ENCODE measurements at regions not wholly inside any gene's neighbourhood (a gene's known extent, or its start where the extent isn't known, plus 50 kb on each side); places are given as distances from the start of the nearest gene placed in this dataset.

DNA sequence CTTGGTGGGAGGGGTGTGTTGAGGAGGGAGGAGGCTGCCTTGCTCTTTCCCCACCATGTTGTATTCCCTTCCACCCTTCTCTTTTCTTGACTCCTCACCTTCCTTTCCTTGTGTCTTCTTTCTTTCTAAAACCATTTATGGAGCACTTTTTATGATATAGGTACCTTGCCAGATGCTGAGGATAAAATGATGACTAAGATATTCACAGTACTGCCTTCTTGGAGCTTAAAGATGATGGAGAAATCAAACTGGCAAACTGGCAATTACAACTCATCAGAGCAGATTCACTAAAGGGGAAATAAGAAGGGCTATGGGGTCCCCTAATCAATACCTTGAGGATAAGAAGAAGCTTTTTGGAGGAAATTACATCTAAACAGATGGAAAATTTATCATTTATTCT lies 273.2 kb upstream of the MEF2C start:
- no peak for DNase-seq (ENCODE audit: low read depth in 2 of 2)

DNA sequence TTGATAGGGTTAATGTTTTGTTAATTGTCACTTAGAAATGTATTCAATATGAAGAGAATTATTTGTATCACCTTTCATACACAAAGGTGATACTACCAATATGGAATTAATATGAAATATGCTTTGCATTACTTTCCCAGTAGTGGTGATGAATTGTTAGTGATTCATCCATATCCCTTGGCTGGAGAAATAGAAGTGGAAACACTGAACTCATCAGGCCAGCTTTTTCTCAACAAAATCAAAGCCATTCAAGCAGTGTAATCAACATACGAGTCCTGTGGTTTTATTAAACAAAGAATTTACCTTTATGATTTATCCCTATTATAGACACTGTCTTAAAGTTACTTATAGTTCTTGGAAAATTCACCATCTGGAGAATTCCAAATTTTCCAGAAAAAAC lies 264.0 kb upstream of the MEF2C start:
- no peak for DNase-seq (ENCODE audit: low read depth in 2 of 2)

DNA sequence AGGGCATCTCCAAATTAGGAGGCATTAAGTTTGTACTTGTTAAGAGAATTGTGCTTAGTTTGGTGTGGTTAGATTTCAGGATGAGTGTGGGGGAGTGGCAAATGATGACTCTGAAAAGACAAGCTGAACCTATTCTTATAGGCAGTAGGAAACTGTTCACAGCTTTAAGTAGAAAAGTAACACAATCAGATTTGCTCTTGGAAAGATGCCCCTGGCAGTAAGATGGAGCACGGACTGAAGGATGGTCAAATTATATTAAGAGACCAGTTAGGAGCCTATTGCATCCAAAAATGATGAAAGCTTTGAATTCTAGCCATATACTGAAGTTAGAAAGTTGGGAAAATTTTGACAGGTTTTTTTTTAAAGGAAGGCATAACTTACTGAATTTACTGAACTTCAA lies 254.2 kb upstream of the MEF2C start:
- DNase-seq (ENCODE audit: low read depth in 2 of 2) = no peak

DNA sequence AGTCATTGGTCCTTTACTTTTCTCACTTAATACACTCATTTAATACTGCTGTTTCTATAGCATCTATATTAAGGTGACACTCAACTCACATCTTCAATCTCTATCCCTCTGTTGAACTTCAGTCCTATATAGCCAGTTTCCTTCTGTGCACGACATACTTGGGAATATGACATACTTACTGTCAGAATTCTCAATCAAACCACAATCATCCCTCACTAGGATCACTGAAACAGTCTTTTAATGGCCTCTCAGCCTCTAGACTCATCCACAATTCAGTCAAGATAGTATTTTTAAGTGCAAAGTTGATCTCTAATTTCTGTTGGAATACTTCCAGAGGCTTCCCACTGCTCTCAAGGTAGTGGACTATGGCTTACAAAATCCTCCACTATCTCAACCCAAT lies 251.0 kb upstream of the MEF2C start:
- DNase-seq (ENCODE audit: low read depth in 2 of 2) = no peak

DNA sequence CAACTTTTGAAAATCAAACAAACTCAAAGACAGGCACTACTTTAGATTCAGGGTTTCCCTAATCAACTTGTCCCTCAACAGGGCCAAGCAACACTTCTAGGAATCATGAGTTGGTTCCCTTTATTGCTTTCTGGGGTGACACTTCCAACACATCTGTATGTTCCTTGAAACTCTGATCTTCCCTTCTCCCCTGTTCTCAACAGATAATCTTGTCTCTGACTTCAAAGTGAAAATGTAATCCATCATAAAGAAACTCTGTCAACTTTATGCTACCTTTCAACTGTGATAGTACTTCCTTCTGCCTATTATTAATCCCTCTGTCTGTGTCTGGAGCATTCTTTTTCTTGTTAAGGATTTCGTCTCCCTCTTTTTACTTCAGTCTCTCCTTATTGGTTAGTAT lies 250.1 kb upstream of the MEF2C start:
- DNase-seq (ENCODE audit: low read depth in 2 of 2) = no peak

DNA sequence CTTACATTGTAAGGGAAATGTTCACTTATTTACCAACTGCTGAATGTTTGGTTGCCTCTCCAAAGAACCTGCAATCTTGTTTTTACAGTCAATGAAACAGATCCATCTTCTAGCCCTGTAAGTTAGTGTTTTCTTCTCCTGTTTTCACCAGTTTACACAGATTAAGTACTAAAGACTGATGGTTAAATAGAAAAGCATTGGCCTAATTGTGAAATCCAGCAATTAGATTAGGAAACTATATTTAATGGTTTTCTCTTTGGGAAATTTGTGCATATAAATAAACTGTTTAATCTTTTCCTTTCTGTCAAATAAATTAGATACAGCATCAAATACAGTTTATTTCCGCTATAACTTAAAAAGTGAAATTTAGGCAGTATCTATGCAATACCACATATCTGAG lies 247.9 kb upstream of the MEF2C start:
- no peak for DNase-seq (ENCODE audit: low read depth in 2 of 2)

DNA sequence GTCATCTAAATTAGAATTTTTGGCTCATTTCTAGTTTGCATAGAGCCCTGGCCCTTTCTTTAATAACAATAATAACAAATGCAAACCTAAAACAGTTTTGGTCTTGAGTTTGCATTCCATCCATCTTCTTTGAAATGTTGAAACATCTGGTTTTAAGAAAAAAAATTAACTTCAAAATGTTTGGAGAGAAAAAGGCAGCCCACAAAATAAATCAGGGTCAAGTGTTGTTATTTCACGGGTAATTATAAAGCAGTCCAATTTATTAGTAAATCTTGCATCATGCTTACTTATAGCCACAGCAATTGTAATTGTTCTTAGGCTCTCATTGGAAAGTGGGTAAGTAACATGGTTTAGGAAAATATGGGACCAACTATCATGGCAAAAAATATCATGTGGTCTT lies 247.0 kb upstream of the MEF2C start:
- DNase-seq (ENCODE audit: low read depth in 2 of 2) = no peak

DNA sequence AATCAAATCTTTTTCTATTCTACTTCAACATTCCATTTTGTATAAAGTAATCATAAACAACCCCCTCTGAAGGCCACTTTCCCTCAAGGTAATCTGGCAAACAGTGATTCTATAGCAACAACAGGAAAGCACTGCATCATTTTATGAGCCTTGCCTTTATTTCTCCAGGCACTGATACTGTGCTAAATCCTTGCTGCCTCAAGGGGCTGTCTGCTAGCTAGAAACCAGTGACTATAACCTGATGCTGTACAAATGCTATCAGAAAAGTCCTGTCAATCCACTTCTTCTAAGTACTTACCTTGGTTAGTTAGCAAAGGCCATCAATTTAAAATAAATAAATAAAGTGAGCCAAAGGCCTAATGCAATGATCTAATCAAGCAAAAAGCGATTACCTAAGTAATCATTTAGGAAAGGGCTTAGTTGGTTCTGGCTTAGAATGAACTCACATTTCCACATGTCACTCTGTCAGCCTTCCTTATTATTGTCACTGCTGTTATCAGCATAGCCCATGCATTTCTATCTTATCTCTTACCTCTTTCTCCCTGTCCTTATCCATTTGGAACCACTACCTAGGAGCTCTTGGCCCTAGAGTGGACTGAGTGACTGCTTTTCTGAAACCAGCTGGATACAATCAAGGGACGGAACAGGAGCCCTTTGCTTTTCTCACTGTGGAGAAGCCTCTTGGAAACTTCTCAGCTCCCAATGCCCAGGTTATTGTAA lies 246.1 kb upstream of the MEF2C start:
- DNase-seq (ENCODE audit: low read depth in 2 of 2) = no peak

DNA sequence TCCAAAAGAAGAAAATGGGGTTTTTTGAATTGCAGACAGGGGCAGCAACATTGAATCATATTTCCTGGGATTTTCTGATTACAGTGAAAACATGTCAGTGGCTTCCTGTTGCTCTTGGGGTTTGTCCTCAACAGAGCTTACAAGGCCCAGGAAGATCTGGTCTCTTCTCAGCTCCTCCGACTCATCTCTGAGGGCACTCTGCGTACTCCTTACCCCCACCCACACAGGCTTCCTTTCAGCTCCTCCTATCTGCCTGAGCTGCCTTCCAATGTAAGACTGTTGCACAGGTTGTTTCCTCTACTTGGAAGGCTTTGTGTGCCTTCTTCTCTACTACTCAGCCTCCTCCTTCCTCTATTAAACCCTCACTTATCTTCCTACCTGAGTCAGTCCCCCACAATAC lies 245.1 kb upstream of the MEF2C start:
- peak in 1 of 2 donors; percentile 4 for DNase-seq (ENCODE audit: low read depth in 2 of 2)

DNA sequence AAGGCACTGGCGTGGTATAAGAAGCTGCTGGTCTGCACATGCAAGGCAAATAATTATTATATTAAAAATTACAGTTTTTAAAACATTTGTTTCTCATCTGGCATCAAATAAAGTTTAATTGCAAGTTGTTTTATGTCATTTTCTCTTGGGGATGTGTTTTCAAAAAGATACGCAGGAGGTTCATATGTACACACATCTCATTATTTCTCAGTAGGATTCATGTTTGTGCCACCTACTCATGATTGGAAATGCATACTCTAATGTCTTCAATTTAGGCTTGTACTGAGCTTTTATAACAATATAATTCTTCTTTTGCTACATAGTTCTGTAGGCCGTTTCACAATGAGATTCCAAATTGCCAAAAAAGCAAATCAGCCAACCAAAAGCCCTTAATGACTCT lies 244.2 kb upstream of the MEF2C start:
- DNase-seq (ENCODE audit: low read depth in 2 of 2) = no peak

DNA sequence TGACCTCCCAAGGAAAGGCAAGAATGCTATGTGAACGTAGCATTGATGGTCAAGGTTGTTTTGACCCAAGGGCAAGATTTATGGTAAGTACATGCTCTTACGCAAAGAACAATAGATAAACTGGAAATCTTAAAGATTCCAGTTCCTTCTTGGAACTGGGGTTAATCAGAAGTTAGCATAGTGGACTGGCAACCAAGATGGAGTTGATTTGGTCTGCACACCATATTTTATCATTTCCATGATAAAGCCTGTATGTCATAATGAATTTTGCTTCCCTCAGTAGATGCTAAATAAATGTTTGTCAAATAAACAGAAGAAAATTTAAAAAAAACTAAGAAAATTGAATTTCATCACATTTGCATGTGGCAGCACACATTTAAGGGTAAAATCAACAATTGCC lies 242.4 kb upstream of the MEF2C start:
- no peak for DNase-seq (ENCODE audit: low read depth in 2 of 2)

DNA sequence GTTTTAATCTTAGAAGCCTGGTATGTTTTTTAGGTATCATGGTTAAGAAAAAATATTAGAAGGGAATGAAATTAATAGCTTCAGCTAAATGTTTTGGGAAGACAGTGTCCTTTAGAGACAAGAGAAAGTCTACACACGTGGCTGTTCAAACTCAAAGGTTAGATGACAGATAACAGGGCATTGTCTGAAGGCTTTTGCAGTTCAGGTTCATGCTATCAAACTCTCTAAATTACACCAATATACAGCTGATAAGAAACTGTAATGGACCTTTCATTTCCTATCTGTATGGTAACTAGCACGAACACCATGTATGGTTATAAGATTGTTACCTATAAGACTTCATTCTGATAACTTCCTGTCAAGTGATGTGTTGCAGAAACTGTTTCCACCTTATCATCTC lies 240.6 kb upstream of the MEF2C start:
- DNase-seq (ENCODE audit: low read depth in 2 of 2) = no peak

DNA sequence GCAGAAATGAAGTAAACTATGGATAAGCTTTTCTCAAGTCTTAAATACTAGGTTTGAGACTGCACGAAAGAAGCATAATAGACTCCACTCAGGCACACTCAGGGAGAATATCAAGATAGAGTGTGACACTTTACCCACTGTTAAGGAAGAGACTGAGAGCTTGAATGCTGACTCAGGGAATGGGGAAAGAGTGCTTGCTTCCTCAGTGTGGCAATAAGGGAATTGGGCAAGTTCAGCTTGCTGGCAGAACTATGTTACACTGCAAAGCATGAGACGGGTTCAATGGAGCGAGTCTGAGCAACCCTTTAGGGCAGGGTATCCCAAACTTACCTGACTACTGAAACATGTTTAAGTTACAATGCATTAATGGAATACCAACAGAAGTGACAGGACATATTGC lies 237.7 kb upstream of the MEF2C start:
- no peak for DNase-seq (ENCODE audit: low read depth in 2 of 2)

DNA sequence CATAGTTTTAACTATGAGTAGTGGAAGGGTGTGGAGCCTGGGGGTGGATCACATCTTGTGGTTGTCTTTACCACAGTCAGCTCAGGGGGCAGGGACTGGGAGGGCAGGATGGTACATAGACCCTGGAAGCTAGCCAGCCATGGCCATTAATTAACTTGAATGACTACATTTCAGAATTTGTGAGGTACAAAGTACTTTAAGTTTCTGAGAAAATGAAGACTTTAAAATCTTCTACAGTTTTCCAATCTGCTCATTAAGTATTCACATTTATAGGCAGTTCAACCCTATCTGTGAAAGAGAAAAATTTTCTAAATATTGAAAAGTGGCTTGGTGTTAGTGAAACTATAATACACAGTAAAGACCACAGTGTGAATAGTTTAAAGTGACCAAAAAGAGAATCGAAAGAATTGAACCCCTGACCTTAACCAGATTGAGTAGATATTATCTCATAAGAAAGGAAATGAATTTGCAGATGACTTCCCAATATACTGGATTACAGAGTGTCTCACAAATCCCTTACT lies 234.2 kb upstream of the MEF2C start:
- DNase-seq (ENCODE audit: low read depth in 2 of 2) = no peak

DNA sequence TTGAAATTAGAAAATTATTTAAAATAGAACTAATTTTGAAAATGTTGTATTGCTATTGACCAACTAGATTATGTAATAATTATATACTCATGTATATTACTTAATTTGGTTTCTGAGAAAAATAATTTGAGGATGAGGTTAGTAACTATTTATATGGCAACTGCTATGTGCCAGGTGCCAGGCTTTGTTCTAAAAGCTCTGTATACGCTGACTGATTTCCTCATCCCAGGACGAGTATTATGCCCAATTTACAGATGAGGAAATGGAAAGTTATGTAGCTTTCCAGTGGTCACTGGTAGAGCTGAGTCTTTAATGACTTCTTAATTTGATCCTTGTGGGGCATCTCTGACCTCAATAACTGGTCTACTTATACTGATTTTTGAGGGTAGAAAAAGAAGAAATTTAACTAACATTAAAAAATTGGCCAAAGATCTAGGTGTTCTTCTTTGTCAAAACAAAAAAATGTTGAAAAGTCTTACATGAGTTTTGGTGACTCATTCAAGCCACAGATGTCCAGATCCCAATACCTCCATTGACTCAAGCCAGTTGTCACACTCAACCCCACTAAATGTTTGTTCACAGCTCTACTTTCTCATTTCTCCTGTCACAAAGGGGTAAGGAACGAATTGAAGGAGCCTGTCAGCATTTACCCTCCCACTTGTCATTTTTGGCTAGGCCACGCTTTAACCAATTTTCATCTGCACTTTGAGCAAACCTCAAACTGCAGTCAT lies 228.1 kb upstream of the MEF2C start:
- no peak for DNase-seq (ENCODE audit: low read depth in 2 of 2)

DNA sequence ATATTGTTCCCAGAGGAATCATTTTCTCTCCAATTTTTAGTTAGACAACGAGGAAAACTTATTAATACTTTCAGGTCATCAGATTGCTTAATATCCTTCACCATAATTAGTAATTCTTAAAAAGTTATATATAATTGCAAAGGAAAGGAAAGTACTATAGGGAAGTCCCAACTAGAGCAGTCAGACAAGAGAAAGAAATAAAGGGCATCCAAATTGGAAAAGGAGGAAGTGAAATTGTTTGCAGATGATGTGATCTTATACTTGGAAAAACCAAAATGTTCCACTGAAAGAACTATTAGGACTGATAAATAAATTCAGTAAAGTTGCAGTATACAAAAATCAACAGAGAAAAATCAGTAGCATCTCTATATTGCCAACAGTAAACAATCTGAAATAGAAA lies 223.5 kb upstream of the MEF2C start:
- DNase-seq (ENCODE audit: low read depth in 2 of 2) = no peak

DNA sequence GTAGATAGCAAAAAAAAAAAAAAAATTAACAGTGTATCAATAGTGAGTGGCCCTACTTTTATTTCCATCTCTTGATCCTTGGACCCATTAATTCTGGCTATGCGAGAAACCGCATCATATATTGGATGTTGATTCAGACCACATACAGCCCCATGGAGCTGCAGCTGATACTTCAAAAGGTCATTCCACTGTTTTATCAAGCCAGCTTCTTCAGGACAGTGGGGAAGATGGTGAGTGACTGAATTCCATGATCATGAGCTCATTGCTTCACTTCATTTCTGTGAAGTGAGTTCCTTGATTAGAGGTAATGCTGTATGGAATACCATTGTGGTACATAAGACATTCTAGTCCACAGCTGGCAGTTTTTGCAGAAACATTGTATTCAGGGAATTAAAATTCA lies 222.9 kb upstream of the MEF2C start:
- DNase-seq (ENCODE audit: low read depth in 2 of 2) = no peak

DNA sequence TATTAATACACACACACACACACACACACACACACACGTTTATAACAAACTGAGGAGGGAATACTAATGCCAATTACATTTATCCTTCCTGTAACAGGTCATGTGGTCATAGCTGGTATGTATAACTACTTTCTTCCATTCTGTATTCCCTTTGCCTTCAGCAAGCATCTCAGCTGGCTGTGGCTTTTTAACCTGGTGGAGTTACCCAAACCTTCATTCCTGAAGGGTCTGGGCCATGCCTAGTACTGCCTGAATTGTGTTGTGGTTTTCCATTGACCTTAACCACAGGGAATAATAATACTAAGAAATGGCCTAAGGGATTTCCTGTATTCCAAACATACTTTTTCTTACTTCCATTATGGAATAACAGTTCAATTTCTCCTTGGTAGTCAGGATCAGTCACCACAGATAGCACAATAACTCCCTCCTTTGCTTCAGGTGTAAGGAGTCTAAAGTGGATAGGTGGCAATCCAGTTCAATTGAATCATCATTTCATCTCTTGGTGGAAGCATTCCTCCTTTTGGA lies 222.2 kb upstream of the MEF2C start:
- no peak for DNase-seq (ENCODE audit: low read depth in 2 of 2)

DNA sequence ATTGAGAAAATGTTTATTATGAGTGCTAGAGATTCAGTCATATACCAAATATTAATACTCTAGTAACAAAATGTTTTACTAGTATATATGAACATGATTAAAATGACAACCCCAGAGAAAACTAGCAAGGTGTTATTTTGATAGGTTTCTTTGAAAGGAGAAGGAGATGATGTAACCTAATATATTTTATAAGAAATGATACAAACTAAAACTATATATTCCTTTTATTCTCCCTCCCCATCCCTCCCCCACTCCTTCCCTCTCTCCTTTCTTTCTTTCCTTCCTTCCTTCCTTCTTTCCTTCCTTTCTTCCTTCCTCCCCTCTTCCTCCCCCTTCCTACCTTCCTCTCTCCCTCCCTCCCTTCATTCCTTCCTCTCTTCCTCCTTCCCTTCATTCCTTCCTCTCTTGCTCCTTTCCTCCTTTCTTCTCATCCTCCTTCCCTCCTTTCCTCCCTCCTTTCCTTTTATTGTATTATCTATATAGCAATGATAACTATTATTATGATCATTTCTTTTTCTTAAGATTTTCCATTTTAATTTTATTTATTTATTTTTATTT lies 215.3 kb upstream of the MEF2C start:
- no peak for DNase-seq (ENCODE audit: low read depth in 2 of 2)

DNA sequence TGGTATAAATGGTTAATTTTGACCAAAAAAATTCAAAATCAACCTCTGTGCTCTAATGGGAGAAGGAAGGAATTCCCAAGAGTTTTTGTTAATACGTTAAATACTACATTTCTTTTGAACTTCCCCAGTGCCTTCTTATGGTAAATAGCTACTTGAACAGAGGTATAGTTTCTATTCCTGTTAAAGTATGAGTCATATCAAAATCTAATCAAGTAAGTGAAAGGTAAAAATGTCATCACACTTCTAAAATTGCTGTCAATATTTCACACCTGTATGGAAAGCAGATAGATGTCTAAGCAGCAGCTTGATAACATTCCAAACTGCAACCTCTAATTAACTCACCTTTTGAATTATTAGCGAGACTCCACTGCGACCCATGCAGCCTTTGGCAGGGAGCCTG lies 214.1 kb upstream of the MEF2C start:
- DNase-seq (ENCODE audit: low read depth in 2 of 2) = no peak

DNA sequence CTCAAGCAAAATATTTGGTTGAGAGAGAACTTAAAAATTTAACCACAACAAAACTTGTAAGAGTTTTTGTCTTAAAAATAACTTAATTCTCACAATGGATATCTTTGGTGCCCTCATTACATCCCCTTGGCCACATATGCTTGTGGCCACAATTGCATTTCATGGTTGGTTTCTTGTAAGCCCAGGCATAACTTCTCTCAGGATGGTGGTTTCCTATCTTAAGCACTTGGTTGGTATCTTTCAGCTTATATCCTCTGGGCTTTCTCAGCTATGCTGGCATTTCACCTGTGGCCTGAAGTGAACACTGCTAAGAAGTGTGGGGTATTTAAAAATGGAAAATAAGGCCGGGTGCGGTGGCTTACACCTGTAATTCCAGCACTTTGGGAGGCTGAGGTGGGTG lies 212.4 kb upstream of the MEF2C start:
- DNase-seq (ENCODE audit: low read depth in 2 of 2) = no peak

DNA sequence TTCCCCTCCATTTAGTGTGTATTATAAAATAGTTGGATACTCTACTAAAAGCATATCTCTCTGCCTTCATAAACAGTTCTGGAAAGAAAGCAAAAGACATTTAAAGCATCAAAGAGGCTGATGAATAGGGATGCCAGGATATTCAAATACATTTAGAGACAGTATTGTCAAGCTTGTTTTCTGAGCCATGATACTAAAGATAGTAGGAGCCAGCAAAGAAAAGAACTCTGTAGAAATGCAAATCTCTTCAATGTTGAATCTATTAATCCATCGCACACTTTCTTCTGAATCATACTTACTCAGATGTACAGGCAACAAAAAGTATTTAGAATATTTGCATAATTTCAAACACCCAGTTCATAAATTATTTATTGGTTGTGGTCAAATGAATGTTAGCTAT lies 207.1 kb upstream of the MEF2C start:
- no peak for DNase-seq (ENCODE audit: low read depth in 2 of 2)
